GM23338 (cell line): ENCODE measurements at regions not wholly inside any gene's neighbourhood (a gene's known extent, or its start where the extent isn't known, plus 50 kb on each side); places are given as distances from the start of the nearest gene placed in this dataset.

Experiments used
- EZH2 ChIP-seq: fragments of 200-600 bp; sonication (generic); IDR thresholded peaks from one replicate; pipeline ENCODE4 v1.8.0; 2017; ENCODE audit warnings: antibody characterized with exemption, mild to moderate bottlenecking, low read depth; ENCODE audit not compliant: unreplicated experiment
- EZH2phosphoT487 ChIP-seq: fragments of 200-600 bp; sonication (generic); IDR thresholded peaks from one replicate; pipeline ENCODE4 v1.8.1; 2018; ENCODE audit warnings: antibody characterized with exemption; ENCODE audit not compliant: unreplicated experiment
- JUNB ChIP-seq: IDR thresholded peaks from one replicate; pipeline ENCODE4 v1.6.1; 2016; ENCODE audit warnings: antibody characterized with exemption; ENCODE audit not compliant: unreplicated experiment
- NANOG ChIP-seq: IDR thresholded peaks from 2 replicates; pipeline ENCODE4 v1.6.1; 2016; ENCODE audit warnings: antibody characterized with exemption, borderline replicate concordance
- POLR2AphosphoS5 ChIP-seq: IDR thresholded peaks from 2 replicates; pipeline ENCODE4 v1.6.1; 2016; ENCODE audit warnings: antibody characterized with exemption, low read depth
- STAT1 ChIP-seq: IDR thresholded peaks from one replicate; pipeline ENCODE4 v1.6.1; 2016; ENCODE audit warnings: antibody characterized with exemption; ENCODE audit not compliant: unreplicated experiment
- TF ChIP-seq, protein P1 (sequence below), 2 experiments: fragments of 200-600 bp in 1 of 2; sonication (generic) in 1 of 2; conservative IDR thresholded peaks; 2 replicates each; pipeline versions ENCODE4 v1.5.1 to v1.6.1; 2016 to 2017; ENCODE audit warnings: antibody characterized with exemption in 2 of 2, low read depth in 2 of 2, mild to moderate bottlenecking in 2 of 2, moderate library complexity in 1 of 2
- TF ChIP-seq, protein P2 (sequence below): IDR thresholded peaks from one replicate; pipeline ENCODE4 v1.6.1; 2018; ENCODE audit warnings: antibody characterized with exemption; ENCODE audit not compliant: unreplicated experiment

DNA sequence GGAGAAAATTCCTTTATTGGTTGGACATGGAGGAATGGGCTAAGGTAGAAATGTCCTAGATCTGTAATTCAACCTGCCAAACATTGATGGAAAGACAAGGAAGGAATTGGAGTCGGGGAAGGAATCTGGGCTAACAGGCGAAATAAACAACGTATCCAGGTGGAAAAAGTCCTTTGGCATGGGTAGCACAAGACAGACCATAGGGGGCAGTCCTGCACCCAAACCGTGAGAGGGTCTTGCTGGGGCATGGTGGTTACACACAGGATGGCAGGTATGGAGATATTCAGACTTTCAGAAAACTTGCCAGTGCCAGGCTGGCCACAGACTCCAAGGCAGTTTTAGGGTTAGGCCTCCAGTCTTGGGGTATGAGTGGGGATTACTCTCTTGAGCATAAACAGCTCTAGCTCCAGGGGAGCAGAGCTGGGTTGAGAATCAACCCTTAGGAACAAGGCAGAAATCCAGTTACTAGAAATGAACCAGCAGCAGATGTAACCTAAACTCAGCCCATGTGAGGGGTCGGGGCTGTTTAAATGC is 188.6 kb upstream of the GDF10 start:
- TF ChIP-seq, protein P1, sequence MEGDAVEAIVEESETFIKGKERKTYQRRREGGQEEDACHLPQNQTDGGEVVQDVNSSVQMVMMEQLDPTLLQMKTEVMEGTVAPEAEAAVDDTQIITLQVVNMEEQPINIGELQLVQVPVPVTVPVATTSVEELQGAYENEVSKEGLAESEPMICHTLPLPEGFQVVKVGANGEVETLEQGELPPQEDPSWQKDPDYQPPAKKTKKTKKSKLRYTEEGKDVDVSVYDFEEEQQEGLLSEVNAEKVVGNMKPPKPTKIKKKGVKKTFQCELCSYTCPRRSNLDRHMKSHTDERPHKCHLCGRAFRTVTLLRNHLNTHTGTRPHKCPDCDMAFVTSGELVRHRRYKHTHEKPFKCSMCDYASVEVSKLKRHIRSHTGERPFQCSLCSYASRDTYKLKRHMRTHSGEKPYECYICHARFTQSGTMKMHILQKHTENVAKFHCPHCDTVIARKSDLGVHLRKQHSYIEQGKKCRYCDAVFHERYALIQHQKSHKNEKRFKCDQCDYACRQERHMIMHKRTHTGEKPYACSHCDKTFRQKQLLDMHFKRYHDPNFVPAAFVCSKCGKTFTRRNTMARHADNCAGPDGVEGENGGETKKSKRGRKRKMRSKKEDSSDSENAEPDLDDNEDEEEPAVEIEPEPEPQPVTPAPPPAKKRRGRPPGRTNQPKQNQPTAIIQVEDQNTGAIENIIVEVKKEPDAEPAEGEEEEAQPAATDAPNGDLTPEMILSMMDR (conservative IDR thresholded peaks at IDR 0.05; ENCODE audit: low read depth in 2 of 2), result peak; percentile 45 to 71
- no peak for TF ChIP-seq POLR2AphosphoS5
- no peak for TF ChIP-seq EZH2
- TF ChIP-seq JUNB, result no peak
- TF ChIP-seq, protein P2, sequence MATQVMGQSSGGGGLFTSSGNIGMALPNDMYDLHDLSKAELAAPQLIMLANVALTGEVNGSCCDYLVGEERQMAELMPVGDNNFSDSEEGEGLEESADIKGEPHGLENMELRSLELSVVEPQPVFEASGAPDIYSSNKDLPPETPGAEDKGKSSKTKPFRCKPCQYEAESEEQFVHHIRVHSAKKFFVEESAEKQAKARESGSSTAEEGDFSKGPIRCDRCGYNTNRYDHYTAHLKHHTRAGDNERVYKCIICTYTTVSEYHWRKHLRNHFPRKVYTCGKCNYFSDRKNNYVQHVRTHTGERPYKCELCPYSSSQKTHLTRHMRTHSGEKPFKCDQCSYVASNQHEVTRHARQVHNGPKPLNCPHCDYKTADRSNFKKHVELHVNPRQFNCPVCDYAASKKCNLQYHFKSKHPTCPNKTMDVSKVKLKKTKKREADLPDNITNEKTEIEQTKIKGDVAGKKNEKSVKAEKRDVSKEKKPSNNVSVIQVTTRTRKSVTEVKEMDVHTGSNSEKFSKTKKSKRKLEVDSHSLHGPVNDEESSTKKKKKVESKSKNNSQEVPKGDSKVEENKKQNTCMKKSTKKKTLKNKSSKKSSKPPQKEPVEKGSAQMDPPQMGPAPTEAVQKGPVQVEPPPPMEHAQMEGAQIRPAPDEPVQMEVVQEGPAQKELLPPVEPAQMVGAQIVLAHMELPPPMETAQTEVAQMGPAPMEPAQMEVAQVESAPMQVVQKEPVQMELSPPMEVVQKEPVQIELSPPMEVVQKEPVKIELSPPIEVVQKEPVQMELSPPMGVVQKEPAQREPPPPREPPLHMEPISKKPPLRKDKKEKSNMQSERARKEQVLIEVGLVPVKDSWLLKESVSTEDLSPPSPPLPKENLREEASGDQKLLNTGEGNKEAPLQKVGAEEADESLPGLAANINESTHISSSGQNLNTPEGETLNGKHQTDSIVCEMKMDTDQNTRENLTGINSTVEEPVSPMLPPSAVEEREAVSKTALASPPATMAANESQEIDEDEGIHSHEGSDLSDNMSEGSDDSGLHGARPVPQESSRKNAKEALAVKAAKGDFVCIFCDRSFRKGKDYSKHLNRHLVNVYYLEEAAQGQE, result no peak
- TF ChIP-seq NANOG, result no peak
- no peak for TF ChIP-seq EZH2phosphoT487
- no peak for TF ChIP-seq STAT1
